Endodermal cell (in vitro differentiated cells): ENCODE measurements at regions not wholly inside any gene's neighbourhood (a gene's known extent, or its start where the extent isn't known, plus 50 kb on each side); places are given as distances from the start of the nearest gene placed in this dataset.

Source experiments
- DNase-seq: peaks from one replicate; pipeline ENCODE4 v3.0.0-alpha.2; 2017
- H3K27ac ChIP-seq: 2 replicates; pipeline ENCODE4 v1.5.1; 2013; ENCODE audit warnings: mild to moderate bottlenecking, low read depth, low read length, moderate library complexity
- H3K27me3 ChIP-seq: 2 replicates; pipeline ENCODE4 v1.6.1; 2013; ENCODE audit warnings: mild to moderate bottlenecking, low read length, moderate library complexity; ENCODE audit not compliant: insufficient read depth, control insufficient read depth, poor library complexity, severe bottlenecking
- H3K36me3 ChIP-seq: 2 replicates; pipeline ENCODE4 v1.7.0; 2013; ENCODE audit warnings: mild to moderate bottlenecking, low read length, moderate library complexity; ENCODE audit not compliant: control insufficient read depth, insufficient read depth
- H3K4me1 ChIP-seq: one replicate; pipeline ENCODE4 v1.7.0; 2013; ENCODE audit warnings: low read length; ENCODE audit not compliant: control insufficient read depth, insufficient read depth
- H3K4me3 ChIP-seq: 2 replicates; pipeline ENCODE4 v1.5.1; 2013; ENCODE audit warnings: mild to moderate bottlenecking, low read length, moderate library complexity
- H3K9ac ChIP-seq: 2 replicates; pipeline ENCODE4 v1.6.1; 2013; ENCODE audit warnings: mild to moderate bottlenecking, low read length, moderate library complexity; ENCODE audit not compliant: poor library complexity, severe bottlenecking; ENCODE audit errors: extremely low read depth
- H3K9me3 ChIP-seq: 2 replicates; pipeline ENCODE4 v1.6.1; 2013; ENCODE audit warnings: mild to moderate bottlenecking, low read length, moderate library complexity; ENCODE audit not compliant: control insufficient read depth
- H3K27ac Mint-ChIP-seq: 2 replicates; pipeline ENCODE4 v1.8.0; 2020; ENCODE audit warnings: mixed read lengths
- H3K27me3 Mint-ChIP-seq: 2 replicates; pipeline ENCODE4 v1.8.0; 2021; ENCODE audit warnings: mild to moderate bottlenecking, mixed read lengths; ENCODE audit not compliant: insufficient read depth
- H3K36me3 Mint-ChIP-seq: 2 replicates; pipeline ENCODE4 v1.8.0; 2020; ENCODE audit warnings: low read depth, mixed read lengths
- H3K4me1 Mint-ChIP-seq: 2 replicates; pipeline ENCODE4 v1.8.0; 2020; ENCODE audit warnings: mixed read lengths
- H3K4me3 Mint-ChIP-seq: 2 replicates; pipeline ENCODE4 v1.8.0; 2020; ENCODE audit warnings: mild to moderate bottlenecking, moderate library complexity, mixed read lengths
- H3K9me3 Mint-ChIP-seq: 2 replicates; pipeline ENCODE4 v1.8.0; 2020; ENCODE audit warnings: mild to moderate bottlenecking, mixed read lengths
- CTCF ChIP-seq: fragments of 200-600 bp; sonication (generic); conservative IDR thresholded peaks from 2 replicates; pipeline ENCODE4 v1.5.0; 2021; ENCODE audit warnings: antibody characterized with exemption, mild to moderate bottlenecking
- WGBS, 2 experiments: methylation state at CpG; one replicate each; pipeline versions ENCODE4 v1.1.5 to v1.1.7; 2013; ENCODE audit warnings: missing lambda C conversion rate in 2 of 2, mixed read lengths in 1 of 2; ENCODE audit not compliant: insufficient coverage in 1 of 2, insufficient read length in 1 of 2; 5-methylcytosine and 5-hydroxymethylcytosine counted together

- no peaks in the 10 kb centered on the region for H3K27me3 ChIP-seq
- peak; percentile 42 for DNase-seq
- no peaks in the 10 kb centered on the region for H3K9me3 ChIP-seq
- no peak overlapping the region for H3K4me3 ChIP-seq
- no peak overlapping the region for H3K9ac ChIP-seq
- Mint-ChIP-seq H3K36me3 (no peaks in the 10 kb centered on the region), H3K4me3 (no peak overlapping the region), H3K4me1 (peaks cover 34% of the 10 kb centered on the region), H3K27ac (no peak overlapping the region), H3K27me3 (no peaks in the 10 kb centered on the region), H3K9me3 (no peaks in the 10 kb centered on the region)
- 78 to 92% methylated on average over 3 to 4 of the region's 4 CpGs for WGBS, 2 experiments
- H3K4me1 ChIP-seq, result peaks cover 13% of the 10 kb centered on the region
- TF ChIP-seq CTCF, result no peak
- no peak overlapping the region for H3K27ac ChIP-seq
- no peaks in the 10 kb centered on the region for H3K36me3 ChIP-seq
Observed at GRCh38 chr13:73675821-73676220, 458.4 kb downstream of the KLF12 start.

GRCh38 chr13:73674570-73674969, 459.6 kb downstream of the KLF12 start:
- H3K36me3 Mint-ChIP-seq, result no peaks in the 10 kb centered on the region
- WGBS, 2 experiments, result 100% methylated on average over 1 of the region's 2 CpGs; no CpG with 5 or more reads in 1 of the 2 experiments
- peaks cover 13% of the 10 kb centered on the region for H3K4me1 ChIP-seq

GRCh38 chr13:73673931-73674330, 460.3 kb downstream of the KLF12 start:
- WGBS, 2 experiments, result 96% methylated on average over 10 to 11 of the region's 11 CpGs
- Mint-ChIP-seq H3K27me3 (no peaks in the 10 kb centered on the region), H3K4me1 (peaks cover 34% of the 10 kb centered on the region), H3K9me3 (no peaks in the 10 kb centered on the region), H3K4me3 (no peak overlapping the region), H3K36me3 (no peaks in the 10 kb centered on the region), H3K27ac (no peak overlapping the region)
- H3K27me3 ChIP-seq, result no peaks in the 10 kb centered on the region
- no peak for DNase-seq
- no peak overlapping the region for H3K4me3 ChIP-seq
- H3K9me3 ChIP-seq, result no peaks in the 10 kb centered on the region
- peaks cover 13% of the 10 kb centered on the region for H3K4me1 ChIP-seq
- H3K9ac ChIP-seq, result no peak overlapping the region
- H3K27ac ChIP-seq, result no peak overlapping the region
- H3K36me3 ChIP-seq, result no peaks in the 10 kb centered on the region
- no peak for TF ChIP-seq CTCF

More at GRCh38 chr13:73674570-73674969, 459.6 kb downstream of the KLF12 start:
- H3K27ac ChIP-seq, result no peak overlapping the region
- no peak overlapping the region for H3K4me3 ChIP-seq
- H3K9ac ChIP-seq, result no peak overlapping the region
- Mint-ChIP-seq H3K27ac (no peak overlapping the region), H3K4me1 (peaks cover 34% of the 10 kb centered on the region), H3K9me3 (no peaks in the 10 kb centered on the region), H3K27me3 (no peaks in the 10 kb centered on the region), H3K4me3 (no peak overlapping the region)
- H3K36me3 ChIP-seq, result no peaks in the 10 kb centered on the region
- no peak for DNase-seq
- no peaks in the 10 kb centered on the region for H3K9me3 ChIP-seq
- no peaks in the 10 kb centered on the region for H3K27me3 ChIP-seq
- no peak for TF ChIP-seq CTCF
